ELR (cell line): ENCODE measurements at regions not wholly inside any gene's neighbourhood (a gene's known extent, or its start where the extent isn't known, plus 50 kb on each side); places are given as distances from the start of the nearest gene placed in this dataset.

Experiments
- DNase-seq: peaks from one replicate; pipeline ENCODE4 v3.0.0-alpha.2; 2015; ENCODE audit warnings: low read depth

DNA sequence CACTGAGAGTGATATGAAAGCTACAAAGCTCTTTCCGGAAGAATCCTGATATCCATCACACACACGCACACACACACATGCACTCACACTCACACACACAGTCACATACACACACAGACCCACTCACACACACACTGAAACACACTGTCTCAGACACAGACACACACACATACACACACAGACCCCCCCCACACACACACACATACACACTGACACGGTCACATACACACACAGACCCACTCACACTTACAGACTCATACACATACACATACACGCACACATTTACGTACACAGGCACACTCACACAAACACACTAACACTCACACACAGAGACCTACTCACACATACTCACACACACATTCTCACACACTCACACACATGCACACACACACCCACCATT is 58.6 kb downstream of the LIG4 start:
- DNase-seq: no peak

DNA sequence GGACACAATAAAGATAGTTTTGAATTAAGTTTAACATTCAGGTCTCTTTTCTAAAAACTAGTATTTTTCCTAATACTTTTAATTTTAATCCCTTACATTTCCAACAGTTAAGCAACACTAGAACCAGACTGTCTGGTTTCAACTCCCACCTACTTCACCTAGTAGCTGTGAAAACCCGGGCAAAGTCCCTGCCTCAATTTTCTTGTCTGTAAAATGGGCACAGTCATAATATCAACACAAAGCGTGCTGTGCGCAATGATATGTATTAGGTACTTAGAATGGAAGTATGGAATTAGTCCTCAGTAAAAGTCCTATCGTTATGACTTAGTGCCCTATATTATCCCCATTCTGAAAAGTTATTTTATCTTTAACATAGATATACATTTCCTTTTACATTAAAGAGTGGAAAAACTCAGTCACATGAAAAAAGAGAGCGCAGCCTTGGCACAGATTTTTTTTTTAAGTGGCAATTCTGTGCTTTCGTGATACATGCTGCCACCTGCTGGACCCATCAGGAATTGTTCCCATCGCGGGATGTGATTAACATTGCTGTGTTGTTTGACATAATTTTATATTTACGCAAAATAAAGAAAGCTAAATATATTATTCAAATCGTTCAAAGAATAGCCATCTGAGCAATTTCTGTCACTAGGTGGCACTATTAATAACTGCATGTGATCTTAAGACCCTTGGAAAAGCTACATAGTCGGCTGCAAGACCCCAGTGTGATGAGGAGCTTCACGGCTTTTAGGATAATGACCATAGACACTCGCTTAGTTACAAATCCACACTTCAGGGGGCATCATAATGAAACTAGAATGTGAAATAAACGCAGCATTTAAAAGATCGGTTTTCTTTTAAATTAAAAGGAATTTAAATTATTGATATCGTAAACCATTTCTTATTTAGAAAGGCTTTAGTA is 59.9 kb downstream of the LIG4 start:
- DNase-seq: peak; percentile 35

DNA sequence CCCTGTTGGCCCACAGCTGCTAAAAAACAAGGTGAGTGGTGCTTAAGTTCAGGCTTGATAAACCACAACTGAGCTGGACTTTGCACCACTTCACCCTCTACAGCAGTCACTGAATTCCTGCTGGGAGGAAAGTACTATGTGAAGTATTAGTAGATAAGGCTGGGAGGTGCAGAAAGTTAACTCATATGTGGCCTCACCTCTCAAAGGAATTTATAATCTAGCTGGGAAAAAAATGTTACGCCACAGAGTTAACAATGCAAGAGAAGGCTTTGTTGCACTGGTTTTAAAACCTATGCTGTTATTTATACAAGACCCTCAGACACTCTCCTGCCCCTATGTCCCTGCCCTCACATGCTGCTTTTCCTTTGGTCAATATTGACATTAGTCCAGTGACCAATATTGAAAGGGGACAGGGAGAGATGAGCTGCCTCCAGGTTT is 60.9 kb downstream of the LIG4 start:
- DNase-seq: no peak

DNA sequence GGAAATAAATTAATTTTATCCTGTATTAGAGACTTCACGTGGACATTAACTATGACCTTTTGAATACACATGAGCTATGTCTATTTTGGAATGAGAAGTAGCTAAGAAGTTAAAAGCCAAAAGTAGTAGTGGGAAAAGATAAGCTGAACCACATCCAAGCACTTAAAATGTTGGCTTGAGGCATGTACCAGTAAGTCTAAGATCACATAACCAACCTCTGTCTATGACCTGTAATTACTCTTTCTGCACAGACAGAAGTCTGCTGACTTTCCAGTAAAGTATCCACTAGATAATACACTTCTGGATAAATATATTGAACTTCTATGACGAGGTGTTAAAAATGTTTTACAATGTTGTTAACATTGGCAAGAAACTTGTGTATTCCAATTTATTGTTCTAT is 68.7 kb downstream of the LIG4 start:
- no peak for DNase-seq

DNA sequence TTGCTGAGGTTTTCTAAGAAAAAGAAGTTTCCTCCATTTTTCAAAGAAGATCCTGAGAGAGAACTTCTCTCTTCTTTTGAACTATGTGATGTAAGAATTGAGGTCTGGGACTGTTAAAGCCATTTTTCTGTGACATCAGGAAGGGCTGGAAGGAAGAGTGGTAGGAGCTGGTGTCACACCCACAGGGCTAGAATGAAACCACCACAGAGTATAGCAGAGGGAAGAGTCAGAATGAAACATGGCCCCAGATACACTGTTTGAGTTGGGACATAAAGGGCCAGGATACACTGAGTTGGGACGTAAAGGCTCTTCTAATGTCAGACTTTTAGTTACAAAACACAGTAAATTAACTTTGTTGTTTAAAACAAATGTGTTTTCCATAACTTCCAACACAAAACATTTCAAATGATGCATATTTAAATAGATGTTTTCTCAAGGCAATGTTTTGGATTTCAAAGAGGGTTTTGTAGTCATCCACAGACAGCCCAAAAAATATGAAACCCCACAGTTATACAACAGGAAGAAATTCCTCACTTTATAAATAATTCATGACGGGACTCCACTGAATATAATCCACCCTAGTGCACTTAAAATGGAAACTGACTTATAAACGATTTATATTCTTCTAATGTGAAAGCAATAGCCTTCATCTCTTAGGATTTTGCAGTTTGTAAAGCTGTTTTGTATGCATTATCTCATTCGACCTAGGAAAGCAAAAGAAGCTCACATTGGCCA is 72.5 kb downstream of the LIG4 start:
- DNase-seq: no peak

DNA sequence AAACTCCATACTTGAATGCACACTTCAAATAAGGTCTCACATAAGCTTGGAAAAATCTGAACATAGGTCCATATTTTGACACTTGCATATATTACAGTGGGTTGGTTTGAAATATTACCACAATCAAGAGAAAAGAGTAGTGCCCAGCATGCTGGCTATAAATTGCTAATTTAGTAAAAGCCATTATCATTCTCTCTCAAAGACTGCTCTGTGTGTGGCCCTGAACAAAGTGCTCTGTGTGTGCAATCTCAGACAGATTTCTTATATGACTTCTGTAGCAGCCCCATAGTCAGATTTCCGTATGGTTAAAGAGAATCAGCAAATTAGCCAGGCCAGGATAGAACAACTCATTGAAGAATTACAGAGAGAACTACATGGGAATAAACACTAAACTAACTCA is 78.2 kb downstream of the LIG4 start:
- no peak for DNase-seq

DNA sequence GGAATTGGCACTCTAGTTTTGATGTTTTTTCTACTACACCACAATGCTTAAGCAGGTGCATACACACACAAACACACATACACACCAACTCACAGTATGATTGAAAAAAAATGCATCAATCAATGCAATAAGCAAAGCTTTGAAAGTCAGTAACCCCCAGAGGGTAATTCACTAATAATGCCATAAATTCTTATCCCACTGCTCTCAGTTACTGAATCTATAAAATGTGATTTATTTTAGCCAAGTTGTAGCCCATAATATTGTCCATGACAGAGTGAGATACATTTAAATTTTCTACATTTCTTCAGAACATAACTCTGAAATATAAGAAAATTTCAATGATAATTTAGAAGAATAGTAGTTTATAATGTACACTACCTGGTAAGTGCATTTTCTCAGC is 87.9 kb downstream of the LIG4 start:
- DNase-seq: no peak

DNA sequence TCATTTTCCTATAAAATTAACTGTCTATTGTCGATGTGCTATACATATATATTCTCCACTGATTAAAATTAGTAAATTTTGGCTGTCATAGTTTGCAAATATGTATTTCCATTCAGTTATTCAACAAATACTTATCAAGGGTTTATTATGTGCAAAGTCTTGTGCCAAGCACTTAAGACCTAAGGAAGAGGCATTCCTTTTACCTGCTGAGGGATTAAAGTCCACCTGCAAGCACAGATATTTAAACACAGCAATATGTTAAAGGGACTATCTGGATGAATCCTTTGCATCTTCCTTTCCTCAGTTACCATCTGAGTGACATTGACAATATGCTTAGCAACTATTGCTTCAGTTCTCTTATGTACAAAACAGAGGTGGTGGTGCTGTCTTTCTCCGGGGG is 89.3 kb downstream of the LIG4 start:
- DNase-seq: no peak

DNA sequence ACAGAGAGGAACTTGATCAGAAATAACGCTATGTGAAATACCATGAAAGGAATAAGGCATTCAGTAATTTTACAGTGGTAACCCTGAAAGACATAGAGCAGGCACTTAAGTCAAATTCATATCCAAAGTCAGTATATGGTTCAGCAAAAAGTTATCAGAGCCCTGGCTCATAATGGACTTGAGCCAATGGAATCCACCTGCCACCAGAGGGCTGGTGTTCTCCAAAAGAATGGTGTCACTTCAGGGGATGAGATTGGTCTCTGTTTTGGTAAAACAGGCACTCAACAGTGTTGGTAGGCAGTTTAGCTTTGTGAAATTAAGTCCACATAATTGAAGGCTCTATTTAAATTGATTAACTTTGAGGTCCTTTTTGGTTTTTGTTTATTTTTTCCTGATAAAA is 93.9 kb downstream of the LIG4 start:
- no peak for DNase-seq

DNA sequence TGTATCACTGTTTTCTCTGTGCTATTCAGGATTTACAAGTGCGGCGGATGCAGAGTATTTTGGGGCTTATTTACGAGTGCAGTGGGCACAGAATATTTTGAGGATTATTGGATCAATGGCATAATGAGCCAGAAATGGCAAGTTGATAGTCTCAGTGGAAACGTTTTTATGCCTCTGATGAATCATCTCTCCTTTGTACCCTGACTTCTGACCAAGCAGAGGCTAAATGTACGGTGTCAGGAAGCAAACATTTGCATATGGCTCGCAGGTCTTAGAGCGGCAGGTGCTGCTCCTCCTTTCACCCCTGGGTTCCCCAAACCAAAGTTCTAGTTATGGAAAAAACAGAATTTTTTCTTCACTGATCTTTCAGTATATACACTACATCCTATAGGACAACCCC is 94.5 kb downstream of the LIG4 start:
- no peak for DNase-seq

DNA sequence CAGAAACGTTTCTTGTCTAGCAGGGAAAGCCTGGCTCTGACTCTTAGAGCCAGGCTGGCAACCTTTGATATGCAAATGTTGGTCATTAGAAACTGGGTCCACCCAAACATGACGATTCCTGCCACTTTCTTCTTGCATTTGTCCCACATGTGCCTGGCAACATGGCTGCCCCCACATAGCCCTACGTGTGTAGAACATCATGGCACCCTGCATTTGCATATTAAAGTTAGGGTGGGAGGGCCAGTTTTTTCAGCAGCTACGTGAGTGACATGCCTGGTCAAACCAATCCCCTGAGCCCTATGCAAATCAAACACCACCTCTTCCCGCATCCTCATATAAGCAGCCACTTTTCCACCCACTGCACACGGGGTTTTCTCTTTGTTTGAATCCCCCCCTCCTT is 95.0 kb downstream of the LIG4 start:
- DNase-seq: no peak

DNA sequence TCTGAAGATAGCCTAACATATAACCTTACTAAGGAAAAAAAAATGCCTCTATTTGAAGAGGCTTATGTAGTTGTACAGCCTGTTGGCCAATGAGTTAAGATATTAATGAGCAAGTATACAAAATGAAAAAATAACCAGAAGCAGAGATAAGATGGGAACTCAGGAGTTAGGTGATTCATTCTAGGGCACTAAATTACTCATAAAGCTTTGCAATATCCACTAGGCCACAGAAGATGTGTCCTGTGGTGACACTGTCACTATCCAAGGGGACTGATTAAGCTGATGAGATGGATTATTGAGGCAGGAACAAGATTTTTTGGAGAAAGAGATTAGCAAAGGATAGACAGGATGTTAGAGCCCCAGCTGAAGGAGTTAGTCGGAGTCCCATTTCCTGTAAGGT is 99.6 kb downstream of the LIG4 start:
- DNase-seq: no peak

DNA sequence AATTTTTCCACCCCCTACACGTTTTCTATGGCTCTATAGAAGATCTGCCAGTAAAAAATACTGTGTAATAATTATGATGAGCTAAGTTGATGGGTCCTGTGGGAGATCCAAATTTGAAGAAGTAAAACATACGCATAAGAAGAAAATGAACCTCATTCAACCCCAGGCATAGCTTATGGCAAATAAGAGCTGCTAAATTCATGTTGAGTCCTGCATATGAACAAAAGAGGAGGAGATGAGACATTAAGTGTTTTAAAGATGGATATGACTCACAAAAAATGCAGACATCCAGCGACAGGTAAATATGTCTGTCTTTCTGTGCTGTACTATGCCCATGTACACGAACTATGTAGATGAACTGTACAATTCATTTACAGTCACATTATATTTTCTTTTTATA is 101.9 kb downstream of the LIG4 start:
- DNase-seq: no peak

DNA sequence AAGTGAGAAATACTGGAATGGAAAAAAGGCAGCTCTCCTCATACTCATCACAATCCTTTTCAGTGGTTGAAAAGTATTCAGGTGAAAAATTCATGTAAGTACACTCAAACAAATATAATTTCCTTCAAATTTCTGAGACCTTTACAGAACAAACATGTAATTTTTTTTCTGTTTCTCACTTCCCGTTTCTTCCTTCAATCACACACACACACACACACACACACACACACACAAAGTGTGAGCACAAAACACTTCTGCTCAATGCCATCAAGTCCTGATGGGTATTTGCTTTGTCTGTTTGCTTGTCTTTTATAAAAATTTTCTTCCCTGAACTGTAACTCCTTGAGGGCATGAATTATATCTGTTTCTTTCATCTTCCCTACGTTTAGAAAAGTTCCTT is 110.6 kb downstream of the LIG4 start:
- DNase-seq: no peak

DNA sequence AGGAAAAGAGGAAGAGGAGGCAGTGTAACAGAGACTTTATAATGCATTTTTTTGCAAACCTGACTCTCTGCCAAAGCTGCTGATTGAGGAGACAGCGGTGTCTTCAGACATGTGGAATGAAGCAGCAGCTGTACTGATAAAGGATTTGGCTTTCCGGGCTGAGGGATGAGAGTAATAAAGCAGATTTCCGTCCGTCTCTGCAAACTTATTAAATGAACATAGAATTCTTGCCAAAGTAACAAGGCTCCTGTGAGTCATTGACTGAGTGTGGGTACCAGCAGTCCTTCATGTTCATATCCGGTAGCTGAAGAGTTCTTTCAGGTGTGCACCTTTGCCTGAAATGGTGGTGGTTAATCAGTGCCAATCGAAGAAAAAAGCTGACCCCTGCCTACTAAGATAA is 112.6 kb downstream of the LIG4 start:
- no peak for DNase-seq

DNA sequence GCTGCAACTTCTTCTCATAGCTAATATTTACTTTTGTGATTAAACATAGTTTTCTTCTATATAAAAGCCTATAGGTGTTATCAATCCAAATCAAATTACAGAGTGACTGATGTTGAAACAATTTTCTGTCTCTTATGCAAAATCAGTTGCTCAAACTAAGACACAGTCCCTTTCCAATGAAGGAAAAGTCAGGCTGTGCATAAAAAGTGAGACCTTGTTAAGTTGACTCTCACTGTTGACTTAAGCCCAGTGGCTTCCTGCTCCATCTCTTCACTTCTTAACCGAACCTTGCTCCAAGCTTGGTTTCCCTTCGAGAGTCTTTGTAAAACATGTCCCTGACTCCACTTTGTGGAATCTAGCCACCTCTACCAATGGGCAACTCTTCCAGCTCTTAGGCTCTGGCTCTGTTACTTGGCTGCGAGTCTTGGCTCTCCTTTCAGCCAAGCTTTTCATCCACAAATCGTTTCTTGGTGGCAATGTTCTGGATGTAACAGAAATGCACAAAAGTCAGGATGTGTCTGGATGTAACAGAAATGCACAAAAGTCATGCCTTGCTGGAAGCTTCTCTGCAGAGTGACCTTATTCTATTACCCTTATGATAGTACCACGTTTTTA is 118.9 kb downstream of the LIG4 start:
- no peak for DNase-seq

DNA sequence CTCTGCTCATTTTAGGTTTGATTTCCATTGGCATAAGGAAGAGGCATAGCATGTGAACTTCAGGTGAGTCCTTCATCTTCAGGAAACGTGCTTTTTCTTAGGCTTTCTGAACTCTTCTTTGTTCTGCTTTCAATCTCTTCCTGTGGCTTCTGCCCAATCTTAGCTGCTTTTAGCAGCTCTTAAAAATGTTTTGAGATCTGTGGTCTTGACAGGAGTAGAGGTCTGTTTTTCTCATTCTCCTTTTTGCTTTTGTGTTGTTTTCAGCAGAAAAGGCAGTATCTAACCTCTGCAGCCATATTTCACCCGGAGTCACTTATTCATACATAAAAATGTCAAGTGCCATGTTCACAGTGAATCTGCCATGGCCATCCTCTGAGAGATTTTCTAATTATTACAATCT is 120.3 kb downstream of the LIG4 start:
- no peak for DNase-seq

DNA sequence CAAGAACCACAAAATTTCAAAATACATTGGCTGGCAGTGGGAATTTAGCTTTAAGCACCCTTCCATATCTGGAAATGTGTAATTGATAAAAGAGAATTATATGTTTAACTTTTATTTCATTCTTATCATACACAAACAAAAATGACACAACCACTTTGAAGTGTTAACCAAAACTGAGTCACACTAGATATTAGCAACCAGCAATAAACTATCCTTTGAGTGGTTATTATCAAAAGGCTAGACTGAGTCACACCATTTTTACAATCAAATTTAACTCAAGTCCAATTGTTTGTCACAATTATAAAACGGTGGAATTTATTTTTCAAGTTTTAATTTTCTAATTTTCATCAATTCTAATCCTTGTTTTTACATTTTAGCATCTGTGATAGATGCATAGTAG is 121.7 kb downstream of the LIG4 start:
- no peak for DNase-seq

DNA sequence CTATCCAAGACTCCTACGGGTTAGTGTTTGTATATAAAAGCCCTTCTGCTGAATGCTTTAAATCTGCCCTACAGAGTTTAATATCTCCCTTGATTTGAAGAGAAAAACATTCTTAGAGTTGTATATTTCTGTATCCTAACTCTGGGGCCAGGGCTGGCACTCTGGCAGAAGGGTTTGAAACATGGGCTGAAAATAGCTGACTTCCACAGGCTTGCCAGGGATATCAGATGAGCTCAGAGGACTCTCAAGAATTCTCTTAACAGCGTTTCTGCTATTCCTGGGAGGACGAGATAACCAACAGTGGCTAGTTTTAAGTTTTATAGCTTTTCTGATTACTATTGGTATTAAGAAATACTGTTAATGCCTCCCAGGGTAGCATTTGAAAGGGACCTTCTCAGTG is 127.5 kb downstream of the LIG4 start:
- no peak for DNase-seq

DNA sequence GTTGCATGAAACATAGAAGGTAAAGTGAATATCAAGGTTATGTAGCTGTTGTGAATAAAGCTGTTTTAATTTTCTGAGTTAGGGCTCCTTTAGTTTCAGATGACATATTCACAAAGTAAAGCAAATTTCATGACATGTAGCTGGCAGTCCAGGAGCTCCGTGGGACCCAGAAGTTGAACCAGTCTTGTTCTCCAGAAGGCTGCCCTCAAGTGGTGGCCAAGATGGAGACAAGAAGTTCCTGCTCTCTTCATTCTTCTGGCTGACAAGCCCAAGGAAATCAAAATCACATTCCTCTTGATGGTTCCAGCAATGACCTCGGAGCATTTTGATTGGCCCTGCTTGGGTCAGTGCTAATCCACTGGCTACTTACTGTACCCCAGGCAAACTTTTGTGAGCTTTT is 128.7 kb downstream of the LIG4 start:
- peak; percentile 1 for DNase-seq

DNA sequence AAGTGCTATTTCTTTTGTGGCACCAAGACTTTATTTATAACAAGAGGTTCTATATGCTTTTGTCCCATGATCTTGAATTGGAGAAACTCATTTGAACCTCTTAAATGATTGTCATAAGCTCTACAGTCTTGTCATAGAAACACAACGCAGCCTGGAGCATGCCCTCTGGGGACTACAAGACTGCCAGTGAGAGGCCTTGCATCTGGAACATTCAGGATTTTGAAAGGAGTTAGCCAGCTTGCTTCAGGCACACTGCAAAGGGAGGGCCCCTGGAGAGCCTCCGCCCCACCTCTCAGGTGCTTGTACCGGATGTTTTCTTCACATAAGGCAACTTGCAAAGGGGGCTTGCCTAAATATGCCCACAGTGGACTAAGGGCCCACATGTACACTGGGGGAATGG is 130.5 kb downstream of the LIG4 start:
- no peak for DNase-seq

DNA sequence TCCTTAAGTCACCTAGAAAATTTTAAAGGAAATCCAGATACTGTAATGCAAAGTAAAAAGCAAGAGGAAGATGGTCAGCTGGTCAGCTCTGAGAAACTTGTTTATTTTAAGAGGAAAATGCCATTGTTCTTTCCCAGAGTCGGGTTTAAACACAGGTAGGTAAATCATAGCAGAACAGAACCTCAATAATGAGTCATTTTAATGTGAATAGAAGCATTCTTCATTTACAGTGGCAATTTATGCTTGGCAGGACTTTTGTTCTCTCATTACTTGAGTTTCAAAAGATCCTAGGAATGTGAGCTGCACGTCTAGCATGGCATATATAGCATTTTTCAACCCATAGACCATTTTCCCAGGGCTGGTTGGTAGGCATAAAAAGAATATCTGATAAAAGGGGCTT is 132.3 kb downstream of the LIG4 start:
- peak; percentile 2 for DNase-seq

DNA sequence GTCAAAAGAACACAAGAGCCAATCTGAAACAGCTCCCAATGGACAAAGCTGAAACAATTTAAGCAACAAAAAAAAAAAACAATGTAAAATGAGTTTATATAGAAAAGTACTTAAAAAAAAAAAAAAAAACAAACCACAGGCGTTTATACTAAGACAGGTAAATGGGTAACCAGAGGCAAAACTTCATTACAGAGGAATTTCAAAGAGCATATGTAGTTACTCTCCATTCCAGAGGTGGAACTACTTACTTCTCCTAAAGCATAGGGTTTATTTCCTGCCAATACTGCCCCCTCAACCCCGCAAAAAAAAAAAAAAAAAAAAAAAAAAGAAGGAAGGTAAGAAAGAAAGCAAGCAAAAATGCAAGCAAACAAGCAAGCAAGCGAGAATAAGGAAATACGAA is 132.9 kb downstream of the LIG4 start:
- no peak for DNase-seq
